ENCODE measurements at regions not wholly inside any gene's neighbourhood (a gene's known extent, or its start where the extent isn't known, plus 50 kb on each side); places are given as distances from the start of the nearest gene placed in this dataset.

GRCh38 chr16:85188822-85189672 is 76.8 kb upstream of the CIBAR2 start:
- no peak for DNase-seq

GRCh38 chr16:85190572-85190971 is 78.3 kb upstream of the CIBAR2 start:
- DNase-seq, result no peak

DNA sequence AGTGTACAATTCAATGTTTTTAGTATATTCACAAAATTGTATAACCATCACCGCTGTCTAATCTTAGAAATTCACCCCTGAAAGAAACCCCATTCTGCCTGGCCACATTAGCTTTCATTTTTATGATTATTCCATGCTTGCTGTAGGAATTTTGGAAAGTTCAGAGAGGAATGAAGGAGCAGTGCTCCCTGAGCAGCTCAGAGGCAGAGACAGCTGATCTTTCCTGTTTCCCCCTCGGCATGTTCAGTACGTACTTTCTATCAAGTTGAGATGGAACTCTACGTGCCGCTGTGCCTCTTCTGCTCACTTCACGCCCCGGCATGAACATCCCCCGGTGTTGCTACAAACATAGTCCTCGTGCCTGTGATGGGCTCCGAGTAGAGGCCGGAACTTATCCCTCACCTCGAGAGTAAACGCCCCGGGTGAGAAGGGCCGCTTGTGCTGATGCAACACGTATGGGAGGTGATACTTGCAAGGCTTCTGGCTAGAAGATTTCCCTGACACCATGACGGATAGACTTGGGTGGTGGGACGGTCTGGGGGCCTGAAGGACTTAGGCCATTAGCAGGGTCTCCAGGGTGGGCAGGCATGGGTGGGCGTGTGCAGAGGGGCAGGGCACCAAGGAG is 79.2 kb upstream of the CIBAR2 start:
- DNase-seq, result no peak

- no peak for DNase-seq
Observed at GRCh38 chr16:85192238-85193114, 80.2 kb upstream of the CIBAR2 start.

- no peak for DNase-seq
Observed at GRCh38 chr16:85193115-85193493, 80.8 kb upstream of the CIBAR2 start.

GRCh38 chr16:85193876-85194275 is 81.6 kb upstream of the CIBAR2 start:
- no peak for DNase-seq

DNA sequence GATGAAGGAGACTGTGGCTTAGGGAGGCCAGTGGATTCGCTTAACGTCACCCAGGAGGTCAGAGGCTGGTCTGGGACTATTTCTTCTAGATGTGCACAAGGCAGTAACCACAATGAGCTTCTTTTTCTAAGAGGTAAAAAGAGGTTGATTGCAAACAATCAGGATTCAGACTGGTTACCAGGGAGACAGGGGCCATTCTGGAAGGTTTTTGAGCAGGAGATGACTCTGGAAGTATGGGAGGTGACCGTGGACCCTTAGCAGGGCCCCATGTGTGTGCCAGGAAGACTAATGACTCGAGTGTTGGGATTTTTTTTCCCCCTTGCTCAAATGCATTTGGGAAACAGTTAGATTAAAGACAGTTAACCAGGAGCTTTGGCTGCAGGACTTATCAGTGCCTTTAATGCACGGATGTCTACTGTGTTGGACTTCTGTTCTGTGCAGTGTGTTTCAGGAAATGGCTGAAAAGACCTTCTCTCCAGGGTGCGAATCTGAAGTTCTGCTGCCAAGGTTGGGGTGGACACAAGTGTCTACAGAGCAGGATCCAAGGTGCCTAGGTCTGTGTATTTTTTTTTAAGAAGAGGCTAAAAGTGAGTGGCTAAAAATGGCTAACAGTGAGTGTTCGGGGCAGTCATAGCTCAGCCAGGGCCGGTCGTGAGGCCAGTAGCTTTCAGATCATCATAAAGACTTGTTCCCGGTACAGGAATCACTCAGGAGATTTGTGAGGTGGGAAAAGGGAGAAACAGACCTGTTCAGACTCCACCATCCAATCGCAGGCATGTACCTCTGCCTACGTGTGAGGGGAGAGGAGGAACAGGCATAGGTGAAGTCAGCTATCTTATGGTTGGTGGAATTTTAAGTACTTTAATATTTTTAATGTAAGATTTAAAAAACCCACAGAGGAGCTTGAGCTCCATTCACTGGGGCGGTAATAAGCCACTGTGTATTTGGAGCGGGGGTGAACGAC is 82.3 kb upstream of the CIBAR2 start:
- DNase-seq, result no peak

DNA sequence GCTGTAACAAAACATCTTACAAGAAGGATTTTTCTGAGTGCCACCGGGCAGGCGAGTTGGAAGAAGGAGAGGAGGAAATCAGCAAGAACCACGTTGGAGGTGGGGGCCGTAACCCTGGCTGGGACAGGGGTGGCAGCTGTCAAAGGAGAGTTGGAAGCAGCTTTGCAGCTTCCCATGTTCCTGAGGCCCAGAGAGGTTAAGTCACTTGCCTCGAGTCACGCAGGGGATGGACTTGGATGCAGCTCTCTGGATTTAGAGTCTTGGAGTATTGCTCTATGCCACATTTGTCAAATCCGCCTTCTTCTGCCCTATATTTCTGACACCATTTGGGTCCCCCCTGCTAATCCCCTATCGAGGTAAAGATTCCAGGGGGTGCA is 83.0 kb upstream of the CIBAR2 start:
- DNase-seq, result no peak

- DNase-seq, result no peak
Observed at GRCh38 chr16:85195900-85196772, 83.9 kb upstream of the CIBAR2 start.

GRCh38 chr16:85196976-85197375 is 84.7 kb upstream of the CIBAR2 start:
- no peak for DNase-seq

- no peak for DNase-seq
Observed at GRCh38 chr16:85197611-85198566, 85.6 kb upstream of the CIBAR2 start.

- DNase-seq, result no peak
Observed at GRCh38 chr16:85199069-85199725, 86.9 kb upstream of the CIBAR2 start.

GRCh38 chr16:85199880-85200279 is 87.6 kb upstream of the CIBAR2 start:
- DNase-seq, result no peak

DNA sequence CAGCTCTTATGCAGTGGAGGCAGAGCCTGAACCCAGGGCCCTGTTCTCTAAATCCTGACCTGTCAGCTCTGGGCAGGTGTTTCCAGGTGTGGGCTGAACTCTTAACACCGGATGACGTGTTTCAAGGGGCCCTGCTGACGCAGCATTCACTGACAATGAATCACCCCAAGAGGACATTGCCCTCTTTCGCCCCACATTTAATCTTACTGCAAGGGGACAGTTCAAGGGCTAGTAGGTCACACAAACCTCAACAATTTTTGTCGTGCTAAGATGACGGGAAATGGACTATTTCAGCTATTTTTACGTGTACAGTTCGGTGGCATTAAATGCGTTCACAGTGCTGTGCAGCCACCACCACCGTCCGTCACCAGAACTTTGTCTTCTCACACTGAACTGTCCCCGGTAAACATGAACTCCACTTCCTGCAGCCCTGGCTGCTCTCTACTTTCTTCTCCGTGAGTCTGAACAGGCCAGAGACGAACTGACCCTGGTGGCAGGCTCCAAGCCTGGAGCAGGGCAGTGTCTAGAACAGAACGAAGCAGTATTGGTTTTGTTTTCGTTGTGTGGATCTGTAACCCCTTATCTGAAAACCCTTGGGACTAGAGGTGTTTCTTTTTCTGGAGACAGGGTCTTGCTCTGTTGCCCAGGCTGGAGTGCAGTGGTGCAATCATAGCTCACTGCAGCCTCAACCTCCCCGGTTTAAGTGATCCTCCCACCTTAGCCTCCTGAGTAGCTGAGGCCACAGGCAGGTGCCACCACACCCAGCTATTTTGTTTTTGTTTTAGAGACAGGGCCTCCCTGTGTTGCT is 88.4 kb upstream of the CIBAR2 start:
- no peak for DNase-seq

GRCh38 chr16:85201574-85201973 is 89.3 kb upstream of the CIBAR2 start:
- DNase-seq, result no peak

- DNase-seq, result no peak
Observed at GRCh38 chr16:85202051-85202601, 89.9 kb upstream of the CIBAR2 start.

- peak; percentile 77 for DNase-seq
Observed at GRCh38 chr16:85202631-85203461, 90.6 kb upstream of the CIBAR2 start.

All from hindlimb muscle (tissue), 1 donor.